ENCODE measurements at regions not wholly inside any gene's neighbourhood (a gene's known extent, or its start where the extent isn't known, plus 50 kb on each side); places are given as distances from the start of the nearest gene placed in this dataset.

GRCh38 chr20:6657904-6658303 is 109.6 kb upstream of the BMP2 start:
- no peak for TF ChIP-seq USF2 (IDR thresholded peaks at IDR 0.05; ENCODE audit: borderline replicate concordance, low read depth, low read length)
- no peak for TF ChIP-seq SUZ12 (IDR thresholded peaks at IDR 0.05; ENCODE audit: unreplicated experiment)
- no peak for TF ChIP-seq YY1 (IDR thresholded peaks at IDR 0.05; ENCODE audit: low read depth, low read length)
- no peak for TF ChIP-seq SKIL (IDR thresholded peaks at IDR 0.05; ENCODE audit: low read depth, poor library complexity, severe bottlenecking)
- TF ChIP-seq ATF7 (IDR thresholded peaks at IDR 0.05; ENCODE audit: low read depth), result no peak
- no peak for TF ChIP-seq CHD1 (IDR thresholded peaks at IDR 0.05; ENCODE audit: low read depth, low read length)
- TF ChIP-seq MXI1 (IDR thresholded peaks at IDR 0.05; ENCODE audit: low read depth, low read length), result no peak
- TF ChIP-seq ETV6 (conservative IDR thresholded peaks at IDR 0.05 in 1 of 2, IDR thresholded peaks at IDR 0.05 in 1 of 2; ENCODE audit: borderline replicate concordance in 1 of 2, low read depth in 1 of 2), result no peak
- TF ChIP-seq CTCF (IDR thresholded peaks at IDR 0.05 in 2 of 3, conservative IDR thresholded peaks at IDR 0.05 in 1 of 3; ENCODE audit: control insufficient read depth in 2 of 3, extremely low read depth in 1 of 3, insufficient read depth in 1 of 3, low read depth in 3 of 3, low read length in 3 of 3), result no peak
- TF ChIP-seq EZH2 (IDR thresholded peaks at IDR 0.05; ENCODE audit: borderline replicate concordance, control insufficient read depth, low read depth, low read length), result no peak
- TF ChIP-seq CHD4 (IDR thresholded peaks at IDR 0.05), result no peak
- TF ChIP-seq RAD21 (IDR thresholded peaks at IDR 0.05; ENCODE audit: insufficient read depth, low read depth, low read length), result no peak

All from GM12878 (cell line).